GM19397 (cell line): ENCODE measurements at regions not wholly inside any gene's neighbourhood (a gene's known extent, or its start where the extent isn't known, plus 50 kb on each side); places are given as distances from the start of the nearest gene placed in this dataset.

Source experiments
- ATAC-seq: cut with Tn5 transposase; IDR thresholded peaks from one replicate; pipeline ENCODE4 v1.9.1; 2021; ENCODE audit warnings: mild to moderate bottlenecking, moderate library complexity; ENCODE audit not compliant: unreplicated experiment

- ATAC-seq = no peak
These were observed 477.9 kb downstream of the PDCD6IP start for GRCh38 chr3:34276342-34276741.

GRCh38 chr3:34277110-34277509, 478.7 kb downstream of the PDCD6IP start:
- no peak for ATAC-seq

GRCh38 chr3:34279901-34280300, 481.5 kb downstream of the PDCD6IP start:
- no peak for ATAC-seq

GRCh38 chr3:34283751-34284150, 485.3 kb downstream of the PDCD6IP start:
- no peak for ATAC-seq

GRCh38 chr3:34284959-34285826, 486.8 kb downstream of the PDCD6IP start:
- ATAC-seq = no peak

- ATAC-seq = no peak
These were observed 487.4 kb downstream of the PDCD6IP start for GRCh38 chr3:34285827-34286188.

- no peak for ATAC-seq
These were observed 494.3 kb downstream of the PDCD6IP start for GRCh38 chr3:34292605-34293300.

GRCh38 chr3:34294240-34294639, 495.8 kb downstream of the PDCD6IP start:
- no peak for ATAC-seq

- no peak for ATAC-seq
These were observed 498.4 kb downstream of the PDCD6IP start for GRCh38 chr3:34296796-34297195.

GRCh38 chr3:34298653-34299052, 500.2 kb downstream of the PDCD6IP start:
- no peak for ATAC-seq

- ATAC-seq = no peak
These were observed 502.2 kb downstream of the PDCD6IP start for GRCh38 chr3:34300621-34301020.

- no peak for ATAC-seq
These were observed 502.9 kb downstream of the PDCD6IP start for GRCh38 chr3:34301313-34301712.

- ATAC-seq = no peak
These were observed 506.8 kb downstream of the PDCD6IP start for GRCh38 chr3:34305266-34305665.

GRCh38 chr3:34312684-34313083, 514.3 kb downstream of the PDCD6IP start:
- ATAC-seq = no peak

- ATAC-seq = no peak
These were observed 521.5 kb downstream of the PDCD6IP start for GRCh38 chr3:34319881-34320280.

GRCh38 chr3:34323517-34323916, 525.1 kb downstream of the PDCD6IP start:
- ATAC-seq = peak; percentile 85

- no peak for ATAC-seq
These were observed 548.2 kb downstream of the PDCD6IP start for GRCh38 chr3:34346656-34347055.

- no peak for ATAC-seq
These were observed 553.7 kb downstream of the PDCD6IP start for GRCh38 chr3:34351882-34352777.

GRCh38 chr3:34352778-34353331, 554.4 kb downstream of the PDCD6IP start:
- ATAC-seq = no peak

- no peak for ATAC-seq
These were observed 559.0 kb downstream of the PDCD6IP start for GRCh38 chr3:34357461-34357860.

- no peak for ATAC-seq
These were observed 560.6 kb downstream of the PDCD6IP start for GRCh38 chr3:34359064-34359463.
